NK-92 treated with Interleukin-12 subunit alpha and Interleukin-12 subunit beta, amount 100 ng/mL, for 24 hours (cell line): ENCODE measurements at regions not wholly inside any gene's neighbourhood (a gene's known extent, or its start where the extent isn't known, plus 50 kb on each side); places are given as distances from the start of the nearest gene placed in this dataset.
"Not testable (repeated sequence)": the region's sequence is repeated elsewhere in the genome, so short reads cannot be mapped to it uniquely, and the experiment has no call there.

Source experiments
- DNase-seq: peaks from one replicate; lab custom pipeline; 2025; lab: John Stamatoyannopoulos, UW

- DNase-seq: no peak
Measured at GRCh38 chr2:21966139-21966538, 842.4 kb downstream of the TDRD15 start.

DNA sequence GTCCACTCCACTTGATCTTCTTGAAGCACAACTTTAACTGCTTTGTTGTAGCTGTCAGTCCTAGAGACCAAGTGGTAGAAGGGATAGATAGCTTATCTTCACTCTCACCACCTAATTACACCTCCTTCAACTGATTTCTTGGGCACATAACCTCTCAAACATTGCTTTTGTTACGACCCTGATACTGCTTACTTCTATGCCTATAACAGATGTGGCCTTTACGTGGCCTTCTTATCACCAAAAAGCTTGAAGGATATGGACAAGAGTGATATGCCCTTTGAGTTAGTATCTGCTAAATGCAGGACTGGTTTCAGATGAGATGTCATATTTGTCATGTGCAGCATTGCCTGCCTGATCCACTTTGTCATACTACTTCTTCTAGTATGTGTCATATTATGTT, 847.2 kb downstream of the TDRD15 start:
- no peak for DNase-seq

DNA sequence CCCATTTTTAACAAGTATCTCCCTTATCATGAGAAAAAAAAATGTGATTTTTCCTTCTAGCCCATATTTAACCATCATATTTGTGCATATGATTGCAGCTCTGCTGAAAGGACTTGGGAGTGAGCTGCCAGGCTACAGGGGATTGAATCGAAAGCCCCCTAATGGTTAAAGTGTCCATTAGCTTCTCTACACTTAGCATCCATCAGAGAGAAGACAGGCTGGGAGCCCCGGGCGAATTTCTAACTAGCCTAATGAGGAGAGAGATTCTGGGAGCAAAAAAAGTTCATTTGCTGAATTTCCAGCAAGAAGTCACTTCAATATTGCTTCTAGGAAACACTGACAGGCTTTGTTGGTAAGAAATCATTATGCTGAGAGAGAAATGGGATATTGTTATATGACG, 848.8 kb downstream of the TDRD15 start:
- no peak for DNase-seq

GRCh38 chr2:21981127-21981526, 857.4 kb downstream of the TDRD15 start:
- no peak for DNase-seq

- DNase-seq: no peak
Measured at GRCh38 chr2:21993002-21993401, 869.2 kb downstream of the TDRD15 start.

DNA sequence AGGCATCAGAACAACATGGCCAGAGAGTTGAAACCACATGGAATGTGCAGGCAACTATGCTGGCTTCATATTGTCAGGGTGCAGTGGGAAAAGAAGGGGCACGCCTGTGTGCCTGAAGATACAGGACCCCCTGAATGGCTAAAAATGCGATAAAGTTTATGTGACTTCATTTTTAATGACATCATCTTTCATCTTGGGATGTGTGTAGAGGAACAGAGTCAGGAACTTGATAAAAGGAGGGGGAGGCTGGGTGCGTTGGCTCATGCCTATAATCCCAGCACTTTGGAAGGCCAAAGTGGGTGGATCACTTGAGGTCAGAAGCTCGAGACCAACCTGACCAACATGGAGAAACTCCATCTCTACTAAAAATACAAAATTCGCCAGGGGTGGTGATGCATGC, 872.6 kb downstream of the TDRD15 start:
- DNase-seq: no peak

DNA sequence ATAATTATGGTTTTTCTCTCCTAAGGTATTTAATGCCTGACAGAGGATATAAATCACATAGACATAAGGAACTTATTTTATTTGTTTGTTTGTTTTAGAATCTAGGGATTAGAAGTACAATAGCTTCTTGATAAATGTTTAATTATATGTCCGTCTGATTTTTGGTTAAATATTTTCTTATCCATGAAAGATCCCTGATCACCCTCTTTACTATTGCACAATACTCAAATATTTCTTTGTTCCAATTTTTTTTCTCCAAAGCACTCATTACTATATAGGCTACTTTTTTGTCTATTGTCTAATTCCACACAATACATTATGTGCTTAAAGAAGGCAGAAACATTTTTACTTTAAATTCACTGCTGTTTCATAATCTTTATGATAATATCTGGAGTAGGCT, 875.8 kb downstream of the TDRD15 start:
- no peak for DNase-seq

DNA sequence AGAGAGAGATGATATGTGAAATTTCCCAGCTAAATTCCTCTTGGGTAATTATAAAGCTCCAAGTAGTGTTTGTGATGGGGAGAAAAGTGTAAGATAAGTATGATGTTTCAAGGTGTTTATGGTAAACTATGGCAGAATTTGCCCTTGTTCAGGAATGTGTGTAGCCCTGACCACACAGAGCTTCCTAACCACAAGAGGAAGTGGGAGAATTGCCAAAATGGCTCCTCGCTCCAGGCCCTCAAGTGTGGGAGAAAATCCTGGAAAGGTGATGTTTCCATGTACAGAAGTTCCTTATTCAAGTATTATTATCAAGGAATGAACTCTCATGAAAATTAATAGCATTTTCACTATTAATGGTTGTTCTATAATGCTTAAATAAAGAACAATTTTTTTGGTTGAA, 878.3 kb downstream of the TDRD15 start:
- no peak for DNase-seq

GRCh38 chr2:22003270-22003669, 879.5 kb downstream of the TDRD15 start:
- DNase-seq: no peak

- no peak for DNase-seq
Measured at GRCh38 chr2:22011048-22011447, 887.3 kb downstream of the TDRD15 start.

DNA sequence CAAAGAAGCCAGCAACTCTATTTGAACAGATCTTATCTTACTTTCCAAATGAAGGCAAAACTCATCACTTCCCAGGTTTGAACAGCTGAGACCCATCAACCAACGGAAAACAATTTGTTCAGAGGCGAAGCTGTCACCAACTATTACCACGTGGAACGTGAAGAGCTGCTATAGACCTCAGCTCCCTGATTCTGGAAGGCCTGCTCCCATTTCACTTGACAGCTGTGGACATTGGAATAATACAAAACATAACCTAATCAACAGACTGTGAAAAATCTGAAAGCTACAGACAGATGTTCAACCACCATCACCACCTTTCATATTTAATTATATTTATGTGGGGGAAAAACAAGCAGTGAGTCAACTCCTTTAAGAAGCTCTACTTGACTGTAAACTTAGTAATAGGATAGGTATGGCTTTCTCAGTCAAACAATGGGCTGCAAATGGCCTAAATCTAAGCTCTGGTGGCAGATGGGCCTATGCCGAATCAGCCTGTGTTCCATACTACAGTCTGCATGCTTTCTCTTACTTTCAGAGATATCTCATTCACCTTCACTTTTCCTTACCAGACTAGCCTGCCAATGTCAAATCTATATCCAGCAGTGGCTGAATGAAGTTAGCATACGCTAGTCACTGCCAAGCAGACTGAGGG, 896.4 kb downstream of the TDRD15 start:
- no peak for DNase-seq

- no peak for DNase-seq
Measured at GRCh38 chr2:22027345-22028005, 903.7 kb downstream of the TDRD15 start.

DNA sequence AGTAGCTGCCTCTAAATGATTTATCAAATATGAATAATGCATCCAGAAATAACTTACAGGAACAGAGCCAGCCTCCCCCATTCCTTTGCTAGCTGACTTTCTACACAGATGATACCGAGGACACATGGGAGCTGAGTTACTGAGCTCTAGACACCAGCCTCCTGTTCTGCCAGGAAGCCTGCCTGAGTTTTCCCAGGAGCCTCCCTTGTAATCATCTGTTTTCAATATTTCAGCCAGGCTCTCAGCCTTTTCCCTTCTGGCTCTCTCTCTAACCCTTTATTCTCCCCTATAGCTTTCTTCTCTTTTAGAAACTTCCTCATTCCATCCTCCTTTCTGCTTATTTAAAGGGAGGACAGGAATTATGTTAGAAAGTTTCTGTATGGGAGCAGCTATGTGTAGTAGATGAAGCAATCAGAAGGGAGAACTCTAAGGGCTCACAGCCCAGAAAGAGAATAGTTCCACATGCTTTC, 911.6 kb downstream of the TDRD15 start:
- no peak for DNase-seq

DNA sequence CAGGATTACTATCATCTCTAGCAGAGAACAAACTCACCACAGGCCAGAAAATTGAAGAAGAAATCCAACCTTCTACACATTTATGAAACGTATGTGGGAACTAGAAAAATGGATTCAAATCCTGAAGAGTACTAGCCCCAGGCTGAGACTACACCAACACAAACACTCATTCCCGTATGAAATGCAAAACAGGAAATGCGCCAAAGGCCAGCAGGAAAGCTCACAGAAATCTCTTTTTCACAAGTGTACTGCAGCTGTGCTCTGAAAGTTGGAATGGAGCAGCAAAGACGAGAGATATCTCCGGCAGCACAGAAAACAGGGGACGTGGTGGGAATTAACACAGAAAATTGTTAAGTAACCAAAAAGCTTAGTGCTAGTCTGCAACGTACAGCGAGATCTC, 913.5 kb downstream of the TDRD15 start:
- DNase-seq: no peak

DNA sequence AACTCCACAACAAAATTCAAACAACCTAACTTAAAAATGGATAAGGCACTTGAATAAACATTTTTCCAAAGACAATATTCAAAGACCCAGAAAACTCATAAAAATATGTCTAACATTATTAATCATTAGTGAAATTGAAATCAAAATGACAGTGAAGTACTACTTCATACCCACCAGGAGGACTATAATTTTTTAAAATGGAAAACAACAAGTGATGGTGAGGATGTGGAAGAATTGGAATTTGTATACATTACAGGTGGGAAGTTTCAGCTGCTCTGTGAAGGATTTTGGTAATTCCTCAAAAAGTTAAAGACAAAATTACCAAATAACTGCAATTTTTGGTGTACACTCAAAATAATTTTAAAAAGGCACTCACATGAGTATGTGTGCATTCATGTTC, 920.0 kb downstream of the TDRD15 start:
- DNase-seq: no peak

DNA sequence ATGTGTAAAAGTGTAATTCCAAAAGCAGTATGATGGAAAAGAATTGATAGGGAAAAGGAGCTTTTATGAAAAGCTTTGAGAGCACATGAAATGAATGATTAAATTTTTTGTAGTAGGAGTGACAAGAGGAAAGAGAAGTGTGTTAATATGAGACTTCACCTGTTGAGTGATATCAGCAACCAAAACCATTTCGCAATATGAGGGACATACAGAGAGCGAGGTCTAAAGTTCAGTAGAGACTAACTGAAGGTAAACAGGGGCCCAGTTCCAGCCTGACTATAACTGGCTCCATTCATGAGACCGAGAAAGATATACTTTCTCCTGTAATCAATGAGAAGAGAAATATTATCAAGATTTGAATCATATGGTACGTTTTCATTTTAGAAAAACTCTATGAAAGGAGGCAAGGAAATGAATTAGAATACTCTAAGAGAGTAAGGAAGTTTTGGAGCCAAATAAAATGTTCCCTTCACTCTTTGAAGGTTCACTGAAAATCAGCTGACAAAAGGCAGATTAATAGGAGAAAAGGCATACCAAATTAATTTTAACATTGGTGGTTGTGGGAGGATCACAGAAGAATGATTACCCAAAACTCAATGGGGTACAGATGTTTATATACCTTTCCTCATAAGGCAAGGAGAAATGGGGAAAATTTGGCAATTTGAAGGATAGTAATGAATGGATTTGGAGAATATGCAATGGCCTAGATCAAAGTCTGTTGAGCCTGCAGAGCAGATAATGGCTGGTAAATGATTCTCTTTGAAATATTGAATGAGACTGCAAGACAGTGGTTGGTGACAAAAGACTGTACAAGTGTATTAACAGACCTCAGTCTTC, 932.2 kb downstream of the TDRD15 start:
- DNase-seq: no peak

GRCh38 chr2:22056621-22057132, 932.9 kb downstream of the TDRD15 start:
- no peak for DNase-seq

DNA sequence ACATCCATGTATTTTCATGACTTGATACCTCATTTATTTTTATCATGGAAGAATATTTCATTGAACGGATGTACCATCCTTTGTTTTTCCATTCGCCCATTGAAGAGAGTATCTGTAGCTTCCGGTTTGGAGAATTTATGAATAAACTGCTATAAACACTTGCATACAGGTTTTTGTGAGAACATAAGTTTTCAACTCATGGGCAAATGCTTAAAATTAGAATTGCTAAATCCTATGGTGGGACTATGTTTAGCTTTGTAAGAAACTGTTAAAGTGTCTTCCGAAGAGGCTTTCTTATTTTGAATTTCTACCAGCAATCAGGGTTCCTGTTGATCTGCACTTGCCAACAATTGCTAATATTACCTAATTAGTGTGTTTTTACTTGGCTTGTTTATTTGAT, 938.9 kb downstream of the TDRD15 start:
- DNase-seq: no peak

GRCh38 chr2:22076454-22076853, 952.7 kb downstream of the TDRD15 start:
- DNase-seq: no peak

GRCh38 chr2:22078701-22079100, 954.9 kb downstream of the TDRD15 start:
- no peak for DNase-seq

DNA sequence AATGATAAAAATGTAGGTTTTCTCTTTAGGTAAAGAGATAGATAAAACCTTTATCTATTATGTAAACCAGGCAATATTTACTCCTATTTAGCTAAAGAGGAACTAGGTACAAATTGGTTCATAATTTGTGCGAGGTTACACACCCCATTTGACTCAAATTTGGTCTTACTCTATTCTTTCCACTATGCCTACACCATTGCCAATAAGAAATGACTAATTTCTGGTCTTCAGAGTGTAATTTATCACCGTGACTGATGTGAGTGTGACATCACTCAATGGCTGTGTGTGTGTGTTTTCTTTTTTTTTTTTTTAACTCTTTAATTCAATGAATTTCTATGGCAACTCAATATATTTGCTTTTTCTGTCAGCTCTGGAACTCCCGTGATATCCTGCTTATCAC, 955.8 kb downstream of the TDRD15 start:
- DNase-seq: no peak

- no peak for DNase-seq
Measured at GRCh38 chr2:22086726-22087125, 963.0 kb downstream of the TDRD15 start.

- DNase-seq: not testable (repeated sequence)
Measured at GRCh38 chr2:22103617-22104016, 979.8 kb downstream of the TDRD15 start.
